Activated CD4-positive, alpha-beta T cell treated with anti-CD3 and anti-CD28 coated beads, Interleukin-2, amount 10 ng/mL, durations not matched to agents 7 days and 5 days (primary cell): ENCODE measurements at regions not wholly inside any gene's neighbourhood (a gene's known extent, or its start where the extent isn't known, plus 50 kb on each side); places are given as distances from the start of the nearest gene placed in this dataset.

Experiments used
- CTCF ChIA-PET: fragments of 350-600 bp; sonication (Branson Sonifier 250); formaldehyde crosslinking; loops from one replicate; lab custom pipeline; 2021; ENCODE audit warnings: antibody characterized with exemption; lab: Charles Lee
- POLR2A ChIA-PET: fragments of 350-600 bp; sonication (Branson Sonifier 250); formaldehyde crosslinking; loops from one replicate; lab custom pipeline; 2021; ENCODE audit warnings: antibody characterized with exemption; lab: Charles Lee
- DNase-seq: peaks from one replicate; pipeline ENCODE4 v3.0.0-alpha.2; 2020
- H3K27ac Mint-ChIP-seq: one replicate; pipeline ENCODE4 v1.8.0; 2021; ENCODE audit warnings: mild to moderate bottlenecking, moderate library complexity, mixed read lengths
- H3K27me3 Mint-ChIP-seq: one replicate; pipeline ENCODE4 v1.8.0; 2021; ENCODE audit warnings: mixed read lengths
- H3K36me3 Mint-ChIP-seq: one replicate; pipeline ENCODE4 v1.8.0; 2021; ENCODE audit warnings: low read depth, mixed read lengths
- H3K4me1 Mint-ChIP-seq: one replicate; pipeline ENCODE4 v1.8.0; 2021; ENCODE audit warnings: mixed read lengths
- H3K4me3 Mint-ChIP-seq: one replicate; pipeline ENCODE4 v1.8.0; 2021; ENCODE audit warnings: mild to moderate bottlenecking, moderate library complexity, mixed read lengths
- H3K9me3 Mint-ChIP-seq: one replicate; pipeline ENCODE4 v1.8.0; 2021; ENCODE audit warnings: mixed read lengths

- no peaks in the 10 kb centered on the region for H3K9me3 Mint-ChIP-seq
- DNase-seq, result no peak
- ChIA-PET POLR2A (no interaction called here), CTCF (no interaction called here)
- peaks cover 4% of the 10 kb centered on the region for H3K27me3 Mint-ChIP-seq
- no peak overlapping the region for H3K27ac Mint-ChIP-seq
- no peaks in the 10 kb centered on the region for H3K4me1 Mint-ChIP-seq
- H3K4me3 Mint-ChIP-seq, result no peak overlapping the region
- H3K36me3 Mint-ChIP-seq, result no peaks in the 10 kb centered on the region
Measured at GRCh38 chr9:115514454-115514853, 396.5 kb upstream of the TNC start.

- Mint-ChIP-seq H3K9me3 (no peaks in the 10 kb centered on the region), H3K36me3 (no peaks in the 10 kb centered on the region), H3K4me3 (no peak overlapping the region), H3K27ac (no peak overlapping the region), H3K4me1 (no peaks in the 10 kb centered on the region), H3K27me3 (peaks cover 13% of the 10 kb centered on the region)
- ChIA-PET POLR2A (no interaction called here), CTCF (interaction anchor here (0.6 kb wide), 1 partner anchor 841 kb away, joined by 3 read pairs; no protein-coding TSS in a partner anchor)
- no peak for DNase-seq
Measured at GRCh38 chr9:115517335-115518075, 399.5 kb upstream of the TNC start.

- no peaks in the 10 kb centered on the region for H3K9me3 Mint-ChIP-seq
- no peaks in the 10 kb centered on the region for H3K36me3 Mint-ChIP-seq
- ChIA-PET POLR2A (no interaction called here), CTCF (no interaction called here)
- H3K4me3 Mint-ChIP-seq, result no peak overlapping the region
- no peak for DNase-seq
- peaks cover 16% of the 10 kb centered on the region for H3K27me3 Mint-ChIP-seq
- no peaks in the 10 kb centered on the region for H3K4me1 Mint-ChIP-seq
- no peak overlapping the region for H3K27ac Mint-ChIP-seq
Measured at GRCh38 chr9:115520646-115521045, 402.7 kb upstream of the TNC start.

GRCh38 chr9:115522912-115523311, 405.0 kb upstream of the TNC start:
- no peak for DNase-seq
- Mint-ChIP-seq H3K9me3 (no peaks in the 10 kb centered on the region), H3K27me3 (peaks cover 16% of the 10 kb centered on the region), H3K4me3 (no peak overlapping the region), H3K36me3 (no peaks in the 10 kb centered on the region), H3K27ac (no peak overlapping the region), H3K4me1 (no peaks in the 10 kb centered on the region)
- ChIA-PET CTCF (interaction anchor here (0.6 kb wide), 2 partner anchors 501 to 573 kb away, joined by 3 to 4 read pairs; no protein-coding TSS in a partner anchor), POLR2A (no interaction called here)

GRCh38 chr9:115524453-115525059, 406.6 kb upstream of the TNC start:
- Mint-ChIP-seq H3K36me3 (no peaks in the 10 kb centered on the region), H3K4me3 (no peak overlapping the region), H3K27ac (no peak overlapping the region), H3K4me1 (no peaks in the 10 kb centered on the region), H3K27me3 (peaks cover 14% of the 10 kb centered on the region), H3K9me3 (no peaks in the 10 kb centered on the region)
- POLR2A ChIA-PET, result no interaction called here
- CTCF ChIA-PET, result interaction anchor here (0.6 kb wide), 1 partner anchor 974 kb away, joined by 3 read pairs; no protein-coding TSS in a partner anchor
- peak; percentile 37 for DNase-seq

- no peak overlapping the region for H3K4me3 Mint-ChIP-seq
- H3K36me3 Mint-ChIP-seq, result no peaks in the 10 kb centered on the region
- H3K4me1 Mint-ChIP-seq, result no peaks in the 10 kb centered on the region
- no peak overlapping the region for H3K27ac Mint-ChIP-seq
- no peaks in the 10 kb centered on the region for H3K9me3 Mint-ChIP-seq
- peaks cover 10% of the 10 kb centered on the region for H3K27me3 Mint-ChIP-seq
- DNase-seq, result no peak
- CTCF ChIA-PET, result no interaction called here
- POLR2A ChIA-PET, result no interaction called here
Measured at GRCh38 chr9:115525111-115526058, 407.4 kb upstream of the TNC start.

GRCh38 chr9:115531410-115532125, 413.6 kb upstream of the TNC start:
- H3K9me3 Mint-ChIP-seq, result no peaks in the 10 kb centered on the region
- CTCF ChIA-PET, result no interaction called here
- no peak overlapping the region for H3K4me3 Mint-ChIP-seq

GRCh38 chr9:115533511-115533910, 415.6 kb upstream of the TNC start:
- peaks cover 6% of the 10 kb centered on the region for H3K27me3 Mint-ChIP-seq
- H3K4me1 Mint-ChIP-seq, result no peaks in the 10 kb centered on the region
- no peaks in the 10 kb centered on the region for H3K9me3 Mint-ChIP-seq
- H3K36me3 Mint-ChIP-seq, result no peaks in the 10 kb centered on the region
- ChIA-PET POLR2A (no interaction called here), CTCF (no interaction called here)
- no peak for DNase-seq
- no peak overlapping the region for H3K27ac Mint-ChIP-seq
- no peak overlapping the region for H3K4me3 Mint-ChIP-seq

More at GRCh38 chr9:115531410-115532125, 413.6 kb upstream of the TNC start:
- Mint-ChIP-seq H3K27ac (no peak overlapping the region), H3K27me3 (peaks cover 2% of the 10 kb centered on the region), H3K36me3 (no peaks in the 10 kb centered on the region), H3K4me1 (no peaks in the 10 kb centered on the region)
- DNase-seq, result no peak
- POLR2A ChIA-PET, result no interaction called here

- H3K36me3 Mint-ChIP-seq, result no peaks in the 10 kb centered on the region
- H3K27me3 Mint-ChIP-seq, result peaks cover 12% of the 10 kb centered on the region
- POLR2A ChIA-PET, result no interaction called here
- no peaks in the 10 kb centered on the region for H3K4me1 Mint-ChIP-seq
- H3K27ac Mint-ChIP-seq, result no peak overlapping the region
- no peak for DNase-seq
- no peak overlapping the region for H3K4me3 Mint-ChIP-seq
- CTCF ChIA-PET, result no interaction called here
- H3K9me3 Mint-ChIP-seq, result no peaks in the 10 kb centered on the region
Measured at GRCh38 chr9:115540091-115540490, 422.1 kb upstream of the TNC start.

GRCh38 chr9:115543511-115543910, 425.6 kb upstream of the TNC start:
- no peaks in the 10 kb centered on the region for H3K9me3 Mint-ChIP-seq
- ChIA-PET CTCF (no interaction called here), POLR2A (no interaction called here)
- DNase-seq, result no peak
- H3K4me3 Mint-ChIP-seq, result no peak overlapping the region
- no peaks in the 10 kb centered on the region for H3K36me3 Mint-ChIP-seq
- no peaks in the 10 kb centered on the region for H3K4me1 Mint-ChIP-seq
- no peak overlapping the region for H3K27ac Mint-ChIP-seq
- H3K27me3 Mint-ChIP-seq, result peaks cover 9% of the 10 kb centered on the region

GRCh38 chr9:115548609-115549260, 430.8 kb upstream of the TNC start:
- ChIA-PET CTCF (interaction anchor here (0.6 kb wide), 1 partner anchor 500 kb away, joined by 3 read pairs; no protein-coding TSS in a partner anchor), POLR2A (no interaction called here)
- Mint-ChIP-seq H3K4me1 (no peaks in the 10 kb centered on the region), H3K4me3 (no peak overlapping the region), H3K36me3 (no peaks in the 10 kb centered on the region), H3K27ac (no peak overlapping the region), H3K27me3 (no peaks in the 10 kb centered on the region), H3K9me3 (no peaks in the 10 kb centered on the region)
- DNase-seq, result no peak

- DNase-seq, result no peak
- H3K27me3 Mint-ChIP-seq, result no peaks in the 10 kb centered on the region
- no peak overlapping the region for H3K27ac Mint-ChIP-seq
- no peak overlapping the region for H3K4me3 Mint-ChIP-seq
- H3K9me3 Mint-ChIP-seq, result peaks cover 6% of the 10 kb centered on the region
- ChIA-PET CTCF (no interaction called here), POLR2A (no interaction called here)
- H3K4me1 Mint-ChIP-seq, result no peaks in the 10 kb centered on the region
- H3K36me3 Mint-ChIP-seq, result no peaks in the 10 kb centered on the region
Measured at GRCh38 chr9:115551396-115551795, 433.4 kb upstream of the TNC start.
